HUES6 (cell line): ENCODE measurements at regions not wholly inside any gene's neighbourhood (a gene's known extent, or its start where the extent isn't known, plus 50 kb on each side); places are given as distances from the start of the nearest gene placed in this dataset.

Source experiments
- H3K27ac ChIP-seq: 2 replicates; pipeline ENCODE4 v1.7.0; 2013; ENCODE audit warnings: low read depth, mild to moderate bottlenecking, low read length, inconsistent platforms
- H3K27me3 ChIP-seq: 2 replicates; pipeline ENCODE4 v1.6.1; 2013; ENCODE audit warnings: low read length; ENCODE audit not compliant: control insufficient read depth, insufficient read depth
- H3K36me3 ChIP-seq: 2 replicates; pipeline ENCODE4 v1.6.1; 2013; ENCODE audit warnings: low read length; ENCODE audit not compliant: control insufficient read depth, insufficient read depth
- H3K4me1 ChIP-seq: 2 replicates; pipeline ENCODE4 v1.6.1; 2013; ENCODE audit warnings: low read length; ENCODE audit not compliant: control insufficient read depth, insufficient read depth
- H3K4me3 ChIP-seq: 2 replicates; pipeline ENCODE4 v1.5.1; 2013; ENCODE audit warnings: low read depth, low read length
- H3K9ac ChIP-seq: one replicate; pipeline ENCODE4 v1.6.1; 2013; ENCODE audit warnings: mild to moderate bottlenecking, low read length
- H3K9me3 ChIP-seq: 2 replicates; pipeline ENCODE4 v1.6.1; 2013; ENCODE audit warnings: low read depth, low read length; ENCODE audit not compliant: control insufficient read depth, insufficient read depth

DNA sequence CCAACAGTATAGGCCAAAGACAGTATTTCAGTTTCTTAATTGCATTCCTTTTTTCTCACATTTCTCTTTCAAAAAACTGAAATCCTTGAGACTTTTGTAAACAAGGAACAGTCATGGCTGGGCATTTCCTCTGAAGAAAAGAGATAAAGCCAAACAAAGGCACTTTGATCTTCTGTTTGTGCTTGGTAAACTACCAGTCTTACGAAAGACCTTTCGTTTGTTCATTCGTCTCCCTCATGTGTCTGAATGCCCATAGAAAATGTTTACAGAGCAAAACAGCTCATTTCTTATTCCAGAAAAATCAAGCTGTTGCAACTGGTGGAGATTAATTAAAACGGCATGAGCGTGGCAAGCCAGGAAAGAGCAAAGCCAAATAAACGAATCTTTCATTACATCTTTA, 178.0 kb downstream of the GASK1B start:
- no peak overlapping the region for H3K4me3 ChIP-seq
- no peaks in the 10 kb centered on the region for H3K27me3 ChIP-seq
- H3K9me3 ChIP-seq = no peaks in the 10 kb centered on the region
- H3K4me1 ChIP-seq = peaks cover 4% of the 10 kb centered on the region
- H3K9ac ChIP-seq = no peak overlapping the region
- peak overlapping the region; percentile 74; the same call in 1 of the 2 replicates for H3K27ac ChIP-seq
- no peaks in the 10 kb centered on the region for H3K36me3 ChIP-seq

DNA sequence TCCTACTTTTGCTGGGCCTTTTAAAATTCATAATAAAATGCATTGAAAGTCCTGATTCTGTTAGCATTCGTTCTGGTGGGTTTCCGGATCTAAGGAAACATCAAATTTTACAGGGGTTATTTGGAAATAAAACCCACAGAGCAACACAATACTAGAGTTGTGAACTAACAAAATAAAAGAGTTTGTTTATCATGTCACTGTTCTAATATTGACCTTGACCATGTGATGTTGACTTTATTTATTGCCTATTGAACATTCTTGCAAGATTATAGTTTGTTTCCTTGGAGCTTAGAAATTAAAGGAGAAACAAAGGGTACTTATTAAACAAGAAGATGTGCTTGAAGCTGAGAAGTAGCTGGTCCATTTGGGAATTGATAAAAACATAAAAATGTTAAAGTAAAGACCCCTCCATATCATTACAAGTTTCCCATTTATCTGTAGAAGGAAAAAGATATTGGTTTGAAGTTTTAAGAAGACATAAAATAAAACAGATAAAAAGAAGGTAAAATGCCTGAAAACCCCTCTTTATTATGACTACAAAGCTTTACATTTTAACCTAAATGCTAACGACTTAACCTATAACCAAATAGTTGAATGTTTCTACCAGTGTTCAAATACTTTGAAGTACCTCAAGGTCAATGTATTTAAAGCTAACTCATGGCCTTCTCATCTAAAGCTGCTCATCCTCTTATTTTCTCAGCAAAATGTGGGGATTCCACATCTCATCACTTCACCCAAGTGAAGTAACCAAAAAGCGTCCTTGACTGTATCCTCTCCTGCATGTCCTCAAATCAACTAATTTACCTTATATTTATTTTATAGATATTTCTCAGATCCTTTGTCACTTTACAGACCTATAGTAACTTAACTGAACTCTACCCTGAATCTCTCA, 179.6 kb downstream of the GASK1B start:
- Histone ChIP-seq H3K27ac (no peak overlapping the region), H3K9ac (no peak overlapping the region)

GRCh38 chr4:157992038-157992705, 180.7 kb downstream of the GASK1B start:
- no peaks in the 10 kb centered on the region for H3K9me3 ChIP-seq
- H3K9ac ChIP-seq = no peak overlapping the region
- H3K27me3 ChIP-seq = no peaks in the 10 kb centered on the region
- no peaks in the 10 kb centered on the region for H3K36me3 ChIP-seq
- no peak overlapping the region for H3K27ac ChIP-seq
- H3K4me3 ChIP-seq = no peak overlapping the region
- H3K4me1 ChIP-seq = peaks cover 4% of the 10 kb centered on the region

More for the DNA sequence above, 179.6 kb downstream of the GASK1B start:
- H3K27me3 ChIP-seq = no peaks in the 10 kb centered on the region
- H3K4me1 ChIP-seq = peaks cover 4% of the 10 kb centered on the region
- no peak overlapping the region for H3K4me3 ChIP-seq
- no peaks in the 10 kb centered on the region for H3K9me3 ChIP-seq
- no peaks in the 10 kb centered on the region for H3K36me3 ChIP-seq

GRCh38 chr4:157988641-157989040, 184.2 kb downstream of the GASK1B start:
- Histone ChIP-seq H3K36me3 (no peaks in the 10 kb centered on the region), H3K9ac (no peak overlapping the region), H3K27me3 (no peaks in the 10 kb centered on the region), H3K4me3 (no peak overlapping the region), H3K4me1 (no peaks in the 10 kb centered on the region), H3K9me3 (no peaks in the 10 kb centered on the region), H3K27ac (no peak overlapping the region)

DNA sequence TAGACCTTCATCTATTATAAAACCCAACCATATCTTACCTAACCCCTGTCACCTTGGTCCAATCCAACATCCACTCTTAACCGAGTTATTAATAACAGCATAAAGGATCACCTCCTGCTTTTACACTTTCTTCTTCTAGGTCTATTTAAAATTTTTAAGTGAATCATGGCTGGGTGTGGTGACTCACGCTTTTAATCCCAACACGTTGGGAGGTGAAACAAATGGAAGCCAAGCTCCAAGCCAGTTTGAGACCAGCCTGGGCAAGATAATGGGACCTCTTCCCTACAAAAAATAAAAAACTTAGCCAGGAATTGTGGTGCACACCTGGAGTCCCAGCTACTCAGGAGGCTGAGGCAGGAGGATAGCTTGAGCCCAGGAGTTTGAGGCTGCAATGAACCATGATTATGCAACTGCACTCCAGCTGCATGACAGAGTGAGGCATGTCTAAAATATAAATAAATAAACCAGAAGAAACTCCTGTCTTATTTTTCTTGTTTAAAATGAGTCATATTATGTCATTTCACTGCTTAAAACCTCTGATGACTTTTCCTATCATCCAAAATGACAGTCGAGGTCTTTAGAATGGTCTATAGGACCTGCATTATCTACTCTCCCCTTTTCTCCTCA, 188.4 kb downstream of the GASK1B start:
- no peaks in the 10 kb centered on the region for H3K9me3 ChIP-seq
- no peaks in the 10 kb centered on the region for H3K36me3 ChIP-seq
- H3K4me1 ChIP-seq = no peaks in the 10 kb centered on the region
- no peak overlapping the region for H3K9ac ChIP-seq
- H3K27me3 ChIP-seq = no peaks in the 10 kb centered on the region
- H3K27ac ChIP-seq = no peak overlapping the region
- no peak overlapping the region for H3K4me3 ChIP-seq

DNA sequence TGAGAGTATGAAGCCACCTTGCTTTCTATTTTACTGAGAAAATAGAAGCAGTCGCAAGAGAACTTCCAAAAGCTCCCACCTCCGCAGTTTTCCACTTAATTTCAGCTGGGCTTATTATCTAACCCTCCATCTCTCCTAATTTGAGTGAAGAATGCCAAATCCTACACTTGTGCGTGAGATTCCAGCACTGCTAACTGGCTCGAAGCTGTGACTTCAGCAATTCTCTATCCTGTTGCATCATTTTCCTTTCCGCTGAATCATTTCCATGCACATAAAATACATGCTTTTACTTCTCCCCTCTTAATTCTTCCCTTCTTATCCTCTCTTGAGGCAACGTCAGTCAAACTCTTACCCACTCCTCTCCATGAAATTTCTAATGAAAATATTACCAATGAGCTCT, 189.5 kb downstream of the GASK1B start:
- Histone ChIP-seq H3K4me3 (no peak overlapping the region), H3K27ac (peak overlapping the region; percentile 37; the same call in 1 of the 2 replicates), H3K9ac (no peak overlapping the region), H3K36me3 (no peaks in the 10 kb centered on the region), H3K27me3 (no peaks in the 10 kb centered on the region), H3K9me3 (no peaks in the 10 kb centered on the region), H3K4me1 (no peaks in the 10 kb centered on the region)

- no peaks in the 10 kb centered on the region for H3K27me3 ChIP-seq
These were observed 192.7 kb downstream of the GASK1B start for GRCh38 chr4:157980158-157980557.

GRCh38 chr4:157978680-157979361, 194.0 kb downstream of the GASK1B start:
- H3K36me3 ChIP-seq = no peaks in the 10 kb centered on the region
- H3K27ac ChIP-seq = no peak overlapping the region
- H3K9ac ChIP-seq = no peak overlapping the region
- H3K4me1 ChIP-seq = no peaks in the 10 kb centered on the region
- H3K9me3 ChIP-seq = no peaks in the 10 kb centered on the region
- no peaks in the 10 kb centered on the region for H3K27me3 ChIP-seq
- no peak overlapping the region for H3K4me3 ChIP-seq

More at GRCh38 chr4:157980158-157980557, 192.7 kb downstream of the GASK1B start:
- Histone ChIP-seq H3K4me3 (no peak overlapping the region), H3K9me3 (no peaks in the 10 kb centered on the region), H3K9ac (no peak overlapping the region), H3K4me1 (no peaks in the 10 kb centered on the region), H3K27ac (no peak overlapping the region), H3K36me3 (no peaks in the 10 kb centered on the region)

DNA sequence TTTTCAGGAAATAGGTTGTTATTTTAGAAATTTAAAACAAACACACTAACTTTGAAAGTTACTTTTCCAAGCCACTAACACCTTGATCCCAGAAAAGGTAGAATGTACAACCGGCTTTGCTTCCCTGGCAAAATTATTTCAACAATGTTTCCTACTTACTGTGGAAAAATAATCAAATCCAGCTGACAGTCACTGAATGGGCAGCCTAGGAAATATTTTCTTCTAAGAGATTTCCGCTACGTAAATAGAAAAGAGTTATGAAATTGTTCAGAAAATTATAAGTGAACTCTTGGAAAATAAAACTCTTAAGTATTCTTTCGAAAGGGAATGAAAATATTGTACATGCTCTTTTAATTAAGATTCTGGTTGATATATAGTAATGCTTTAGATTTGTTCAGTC, 195.7 kb downstream of the GASK1B start:
- no peaks in the 10 kb centered on the region for H3K4me1 ChIP-seq
- no peaks in the 10 kb centered on the region for H3K9me3 ChIP-seq
- H3K27me3 ChIP-seq = no peaks in the 10 kb centered on the region
- H3K36me3 ChIP-seq = no peaks in the 10 kb centered on the region
- no peak overlapping the region for H3K27ac ChIP-seq
- no peak overlapping the region for H3K9ac ChIP-seq
- H3K4me3 ChIP-seq = no peak overlapping the region

GRCh38 chr4:157973297-157973696, 199.5 kb downstream of the GASK1B start:
- Histone ChIP-seq H3K36me3 (no peaks in the 10 kb centered on the region), H3K27me3 (no peaks in the 10 kb centered on the region), H3K27ac (no peak overlapping the region), H3K4me1 (no peaks in the 10 kb centered on the region), H3K9me3 (no peaks in the 10 kb centered on the region), H3K9ac (no peak overlapping the region), H3K4me3 (no peak overlapping the region)
